Mammary epithelial cell (primary cell): ENCODE measurements at regions not wholly inside any gene's neighbourhood (a gene's known extent, or its start where the extent isn't known, plus 50 kb on each side); places are given as distances from the start of the nearest gene placed in this dataset.

ENCODE experiments used
- EZH2 ChIP-seq: IDR thresholded peaks from 2 replicates; pipeline ENCODE4 v1.6.1; 2012; ENCODE audit warnings: low read length, inconsistent platforms, borderline replicate concordance
- TF ChIP-seq, protein P1 (sequence below), 2 donors: IDR thresholded peaks in 1 of 2; conservative IDR thresholded peaks in 1 of 2; 2 replicates each; pipeline ENCODE4 v1.5.1; 2011 to 2012; ENCODE audit warnings: inconsistent platforms in 2 of 2, low read length in 2 of 2, mild to moderate bottlenecking in 2 of 2, control low read depth in 1 of 2, low read depth in 1 of 2; ENCODE audit not compliant: insufficient read depth in 1 of 2; ENCODE audit errors: extremely low read depth in 1 of 2

DNA sequence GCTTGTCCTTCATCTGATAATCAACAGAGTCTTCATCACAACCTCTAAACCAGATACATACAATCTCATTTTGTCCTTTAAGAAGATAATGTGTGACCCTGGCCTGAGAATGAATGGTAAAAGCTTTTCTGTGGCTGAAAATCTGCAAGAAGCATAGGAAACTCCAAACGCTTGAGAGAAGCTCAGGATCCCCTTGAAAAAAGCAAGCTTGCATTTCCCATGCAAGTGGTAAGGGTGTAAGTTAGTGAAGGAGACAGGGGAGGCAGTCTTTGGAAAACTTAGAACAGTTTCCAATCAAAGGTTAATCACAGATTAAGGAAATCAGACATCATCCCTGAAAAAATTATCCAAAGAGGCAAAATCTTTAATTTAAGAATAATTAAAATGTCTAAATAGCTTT is 413.6 kb upstream of the SALL3 start:
- TF ChIP-seq, protein P1, sequence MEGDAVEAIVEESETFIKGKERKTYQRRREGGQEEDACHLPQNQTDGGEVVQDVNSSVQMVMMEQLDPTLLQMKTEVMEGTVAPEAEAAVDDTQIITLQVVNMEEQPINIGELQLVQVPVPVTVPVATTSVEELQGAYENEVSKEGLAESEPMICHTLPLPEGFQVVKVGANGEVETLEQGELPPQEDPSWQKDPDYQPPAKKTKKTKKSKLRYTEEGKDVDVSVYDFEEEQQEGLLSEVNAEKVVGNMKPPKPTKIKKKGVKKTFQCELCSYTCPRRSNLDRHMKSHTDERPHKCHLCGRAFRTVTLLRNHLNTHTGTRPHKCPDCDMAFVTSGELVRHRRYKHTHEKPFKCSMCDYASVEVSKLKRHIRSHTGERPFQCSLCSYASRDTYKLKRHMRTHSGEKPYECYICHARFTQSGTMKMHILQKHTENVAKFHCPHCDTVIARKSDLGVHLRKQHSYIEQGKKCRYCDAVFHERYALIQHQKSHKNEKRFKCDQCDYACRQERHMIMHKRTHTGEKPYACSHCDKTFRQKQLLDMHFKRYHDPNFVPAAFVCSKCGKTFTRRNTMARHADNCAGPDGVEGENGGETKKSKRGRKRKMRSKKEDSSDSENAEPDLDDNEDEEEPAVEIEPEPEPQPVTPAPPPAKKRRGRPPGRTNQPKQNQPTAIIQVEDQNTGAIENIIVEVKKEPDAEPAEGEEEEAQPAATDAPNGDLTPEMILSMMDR (conservative IDR thresholded peaks at IDR 0.05 in 1 of 2, IDR thresholded peaks at IDR 0.05 in 1 of 2; ENCODE audit: extremely low read depth in 1 of 2, insufficient read depth in 1 of 2, low read depth in 1 of 2, low read length in 2 of 2): no peak
- TF ChIP-seq EZH2: no peak
